ENCODE measurements at regions not wholly inside any gene's neighbourhood (a gene's known extent, or its start where the extent isn't known, plus 50 kb on each side); places are given as distances from the start of the nearest gene placed in this dataset.

- no peaks in the 10 kb centered on the region for H3K27me3 ChIP-seq (ENCODE audit: control insufficient read depth, insufficient read depth, low read length)
- no peak overlapping the region for H3K27ac ChIP-seq (ENCODE audit: low read length)
- H3K4me1 ChIP-seq (ENCODE audit: control insufficient read depth, insufficient read depth, low read length): no peaks in the 10 kb centered on the region
- no peak for DNase-seq
- no peak overlapping the region for H3K4me3 ChIP-seq (ENCODE audit: low read length)
- 60% methylated on average over 1 of the region's 1 CpG for WGBS (ENCODE audit: insufficient coverage)
- H3K36me3 ChIP-seq (ENCODE audit: control insufficient read depth, insufficient read depth, low read length): no peaks in the 10 kb centered on the region
- H3K9me3 ChIP-seq (replicated peaks; ENCODE audit: control insufficient read depth, low read depth, low read length): no peaks in the 10 kb centered on the region
Observed at GRCh38 chr4:177093964-177094363, 215.7 kb upstream of the NEIL3 start.

- H3K4me1 ChIP-seq (ENCODE audit: control insufficient read depth, insufficient read depth, low read length): no peaks in the 10 kb centered on the region
- 60% methylated on average over 1 of the region's 6 CpGs for WGBS (ENCODE audit: insufficient coverage)
- no peak for DNase-seq
- H3K27me3 ChIP-seq (ENCODE audit: control insufficient read depth, insufficient read depth, low read length): no peaks in the 10 kb centered on the region
- no peaks in the 10 kb centered on the region for H3K36me3 ChIP-seq (ENCODE audit: control insufficient read depth, insufficient read depth, low read length)
- H3K9me3 ChIP-seq (replicated peaks; ENCODE audit: control insufficient read depth, low read depth, low read length): no peaks in the 10 kb centered on the region
- H3K4me3 ChIP-seq (ENCODE audit: low read length): no peak overlapping the region
- H3K27ac ChIP-seq (ENCODE audit: low read length): no peak overlapping the region
Observed at GRCh38 chr4:177097291-177097690, 212.4 kb upstream of the NEIL3 start.

GRCh38 chr4:177099211-177099610, 210.5 kb upstream of the NEIL3 start:
- no CpG with 5 or more reads among the region's 6 CpGs for WGBS (ENCODE audit: insufficient coverage)
- DNase-seq: no peak
- Histone ChIP-seq H3K4me3 (ENCODE audit: low read length) (no peak overlapping the region), H3K4me1 (ENCODE audit: control insufficient read depth, insufficient read depth, low read length) (no peaks in the 10 kb centered on the region), H3K36me3 (ENCODE audit: control insufficient read depth, insufficient read depth, low read length) (no peaks in the 10 kb centered on the region), H3K27ac (ENCODE audit: low read length) (no peak overlapping the region), H3K27me3 (ENCODE audit: control insufficient read depth, insufficient read depth, low read length) (no peaks in the 10 kb centered on the region), H3K9me3 (replicated peaks; ENCODE audit: control insufficient read depth, low read depth, low read length) (no peaks in the 10 kb centered on the region)

GRCh38 chr4:177100307-177100706, 209.4 kb upstream of the NEIL3 start:
- Histone ChIP-seq H3K27ac (ENCODE audit: low read length) (no peak overlapping the region), H3K36me3 (ENCODE audit: control insufficient read depth, insufficient read depth, low read length) (no peaks in the 10 kb centered on the region), H3K4me1 (ENCODE audit: control insufficient read depth, insufficient read depth, low read length) (no peaks in the 10 kb centered on the region), H3K27me3 (ENCODE audit: control insufficient read depth, insufficient read depth, low read length) (no peaks in the 10 kb centered on the region), H3K4me3 (ENCODE audit: low read length) (no peak overlapping the region), H3K9me3 (replicated peaks; ENCODE audit: control insufficient read depth, low read depth, low read length) (no peaks in the 10 kb centered on the region)
- no peak for DNase-seq
- WGBS (ENCODE audit: insufficient coverage): 67% methylated on average over 1 of the region's 3 CpGs

- no peaks in the 10 kb centered on the region for H3K36me3 ChIP-seq (ENCODE audit: control insufficient read depth, insufficient read depth, low read length)
- no peak overlapping the region for H3K27ac ChIP-seq (ENCODE audit: low read length)
- no peaks in the 10 kb centered on the region for H3K4me1 ChIP-seq (ENCODE audit: control insufficient read depth, insufficient read depth, low read length)
- no peak overlapping the region for H3K4me3 ChIP-seq (ENCODE audit: low read length)
- no peaks in the 10 kb centered on the region for H3K9me3 ChIP-seq (replicated peaks; ENCODE audit: control insufficient read depth, low read depth, low read length)
- no peak for DNase-seq
- H3K27me3 ChIP-seq (ENCODE audit: control insufficient read depth, insufficient read depth, low read length): no peaks in the 10 kb centered on the region
Observed at GRCh38 chr4:177103619-177104018, 206.1 kb upstream of the NEIL3 start.

GRCh38 chr4:177105536-177105935, 204.1 kb upstream of the NEIL3 start:
- no peaks in the 10 kb centered on the region for H3K9me3 ChIP-seq (replicated peaks; ENCODE audit: control insufficient read depth, low read depth, low read length)
- WGBS (ENCODE audit: insufficient coverage): 55% methylated on average over 2 of the region's 6 CpGs
- no peak overlapping the region for H3K4me3 ChIP-seq (ENCODE audit: low read length)
- H3K36me3 ChIP-seq (ENCODE audit: control insufficient read depth, insufficient read depth, low read length): no peaks in the 10 kb centered on the region
- H3K4me1 ChIP-seq (ENCODE audit: control insufficient read depth, insufficient read depth, low read length): no peaks in the 10 kb centered on the region
- peak; percentile 61 for DNase-seq
- no peak overlapping the region for H3K27ac ChIP-seq (ENCODE audit: low read length)
- no peaks in the 10 kb centered on the region for H3K27me3 ChIP-seq (ENCODE audit: control insufficient read depth, insufficient read depth, low read length)

GRCh38 chr4:177107288-177107921, 202.3 kb upstream of the NEIL3 start:
- no CpG with 5 or more reads among the region's 4 CpGs for WGBS (ENCODE audit: insufficient coverage)
- DNase-seq: no peak

GRCh38 chr4:177108708-177109107, 201.0 kb upstream of the NEIL3 start:
- WGBS (ENCODE audit: insufficient coverage): no CpG with 5 or more reads among the region's 1 CpG

More at GRCh38 chr4:177107288-177107921, 202.3 kb upstream of the NEIL3 start:
- Histone ChIP-seq H3K4me3 (ENCODE audit: low read length) (no peak overlapping the region), H3K36me3 (ENCODE audit: control insufficient read depth, insufficient read depth, low read length) (no peaks in the 10 kb centered on the region), H3K27me3 (ENCODE audit: control insufficient read depth, insufficient read depth, low read length) (no peaks in the 10 kb centered on the region), H3K9me3 (replicated peaks; ENCODE audit: control insufficient read depth, low read depth, low read length) (peaks cover 4% of the 10 kb centered on the region), H3K27ac (ENCODE audit: low read length) (no peak overlapping the region), H3K4me1 (ENCODE audit: control insufficient read depth, insufficient read depth, low read length) (no peaks in the 10 kb centered on the region)

GRCh38 chr4:177109769-177110168, 199.9 kb upstream of the NEIL3 start:
- Histone ChIP-seq H3K4me1 (ENCODE audit: control insufficient read depth, insufficient read depth, low read length) (no peaks in the 10 kb centered on the region), H3K36me3 (ENCODE audit: control insufficient read depth, insufficient read depth, low read length) (no peaks in the 10 kb centered on the region), H3K27me3 (ENCODE audit: control insufficient read depth, insufficient read depth, low read length) (no peaks in the 10 kb centered on the region), H3K9me3 (replicated peaks; ENCODE audit: control insufficient read depth, low read depth, low read length) (peaks cover 4% of the 10 kb centered on the region), H3K27ac (ENCODE audit: low read length) (no peak overlapping the region), H3K4me3 (ENCODE audit: low read length) (no peak overlapping the region)
- DNase-seq: no peak
- WGBS (ENCODE audit: insufficient coverage): no CpG with 5 or more reads among the region's 1 CpG

More at GRCh38 chr4:177108708-177109107, 201.0 kb upstream of the NEIL3 start:
- peak; percentile 21 for DNase-seq
- Histone ChIP-seq H3K4me3 (ENCODE audit: low read length) (no peak overlapping the region), H3K4me1 (ENCODE audit: control insufficient read depth, insufficient read depth, low read length) (no peaks in the 10 kb centered on the region), H3K9me3 (replicated peaks; ENCODE audit: control insufficient read depth, low read depth, low read length) (peaks cover 4% of the 10 kb centered on the region), H3K27me3 (ENCODE audit: control insufficient read depth, insufficient read depth, low read length) (no peaks in the 10 kb centered on the region), H3K36me3 (ENCODE audit: control insufficient read depth, insufficient read depth, low read length) (no peaks in the 10 kb centered on the region), H3K27ac (ENCODE audit: low read length) (no peak overlapping the region)

- H3K9me3 ChIP-seq (replicated peaks; ENCODE audit: control insufficient read depth, low read depth, low read length): peaks cover 6% of the 10 kb centered on the region
- H3K4me3 ChIP-seq (ENCODE audit: low read length): no peak overlapping the region
- no peaks in the 10 kb centered on the region for H3K4me1 ChIP-seq (ENCODE audit: control insufficient read depth, insufficient read depth, low read length)
- H3K27ac ChIP-seq (ENCODE audit: low read length): no peak overlapping the region
- DNase-seq: no peak
- no CpG with 5 or more reads among the region's 3 CpGs for WGBS (ENCODE audit: insufficient coverage)
- H3K27me3 ChIP-seq (ENCODE audit: control insufficient read depth, insufficient read depth, low read length): no peaks in the 10 kb centered on the region
- no peaks in the 10 kb centered on the region for H3K36me3 ChIP-seq (ENCODE audit: control insufficient read depth, insufficient read depth, low read length)
Observed at GRCh38 chr4:177116161-177116560, 193.5 kb upstream of the NEIL3 start.

- H3K4me3 ChIP-seq (ENCODE audit: low read length): no peak overlapping the region
- H3K4me1 ChIP-seq (ENCODE audit: control insufficient read depth, insufficient read depth, low read length): no peaks in the 10 kb centered on the region
- 58% methylated on average over 8 of the region's 8 CpGs for WGBS (ENCODE audit: insufficient coverage)
- no peaks in the 10 kb centered on the region for H3K36me3 ChIP-seq (ENCODE audit: control insufficient read depth, insufficient read depth, low read length)
- no peaks in the 10 kb centered on the region for H3K27me3 ChIP-seq (ENCODE audit: control insufficient read depth, insufficient read depth, low read length)
- H3K9me3 ChIP-seq (replicated peaks; ENCODE audit: control insufficient read depth, low read depth, low read length): peaks cover 2% of the 10 kb centered on the region
- no peak for DNase-seq
- H3K27ac ChIP-seq (ENCODE audit: low read length): no peak overlapping the region
Observed at GRCh38 chr4:177117256-177117655, 192.4 kb upstream of the NEIL3 start.

Data from muscle of leg (tissue), 3 donors.